HG02884 (cell line): ENCODE measurements at regions not wholly inside any gene's neighbourhood (a gene's known extent, or its start where the extent isn't known, plus 50 kb on each side); places are given as distances from the start of the nearest gene placed in this dataset.

Source experiments
- ATAC-seq: cut with Tn5 transposase; IDR thresholded peaks from one replicate; pipeline ENCODE4 v1.9.1; 2021; ENCODE audit warnings: mild to moderate bottlenecking, moderate library complexity; ENCODE audit not compliant: unreplicated experiment

GRCh38 chr5:171578829-171579491 lies 159.5 kb downstream of the FGF18 start:
- no peak for ATAC-seq

- no peak for ATAC-seq
These were observed 160.5 kb downstream of the FGF18 start for GRCh38 chr5:171579976-171580411.

GRCh38 chr5:171580502-171581265 lies 161.2 kb downstream of the FGF18 start:
- no peak for ATAC-seq

GRCh38 chr5:171581781-171582180 lies 162.3 kb downstream of the FGF18 start:
- no peak for ATAC-seq

- ATAC-seq: no peak
These were observed 163.4 kb downstream of the FGF18 start for GRCh38 chr5:171582849-171583248.

DNA sequence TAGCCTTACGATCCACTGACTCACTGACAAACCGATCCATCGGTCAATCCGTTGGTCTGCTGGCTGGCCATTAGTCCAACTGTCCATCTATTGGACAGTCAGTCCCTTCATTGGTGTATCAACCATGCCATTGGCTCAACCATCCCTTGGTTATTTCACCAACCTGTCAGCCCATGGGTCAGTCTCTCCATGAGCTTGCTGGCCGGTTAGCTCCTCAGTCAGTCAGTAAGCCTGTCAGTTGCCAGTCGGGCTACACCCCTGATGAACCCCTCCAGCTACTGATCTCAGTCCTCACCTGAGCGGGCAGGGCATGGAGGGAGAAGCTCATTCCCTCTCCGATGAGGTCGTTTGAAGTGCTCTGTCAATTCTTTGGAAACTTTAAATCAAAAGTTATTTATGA lies 166.5 kb downstream of the FGF18 start:
- ATAC-seq: no peak

GRCh38 chr5:171586436-171586835 lies 167.0 kb downstream of the FGF18 start:
- no peak for ATAC-seq

DNA sequence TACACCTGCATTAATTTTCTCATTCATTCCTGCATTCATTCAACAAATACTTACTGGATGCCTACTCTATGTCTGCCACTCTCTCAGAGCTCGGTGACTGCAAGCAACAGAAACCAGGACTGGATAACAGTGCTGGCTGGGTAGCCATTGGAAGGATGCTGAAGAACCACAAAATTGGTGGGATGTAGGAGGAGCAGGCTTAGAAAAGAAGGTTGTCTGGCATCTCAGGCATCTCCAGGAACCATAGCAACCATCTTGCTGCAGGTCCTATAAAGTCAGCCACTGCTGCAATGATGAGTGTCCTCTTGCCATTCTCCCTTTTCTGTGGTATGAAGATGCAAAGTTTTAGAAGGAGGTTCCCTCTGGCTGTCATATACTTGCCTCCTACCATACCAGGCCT lies 168.6 kb downstream of the FGF18 start:
- no peak for ATAC-seq

- no peak for ATAC-seq
These were observed 169.3 kb downstream of the FGF18 start for GRCh38 chr5:171588790-171589189.

DNA sequence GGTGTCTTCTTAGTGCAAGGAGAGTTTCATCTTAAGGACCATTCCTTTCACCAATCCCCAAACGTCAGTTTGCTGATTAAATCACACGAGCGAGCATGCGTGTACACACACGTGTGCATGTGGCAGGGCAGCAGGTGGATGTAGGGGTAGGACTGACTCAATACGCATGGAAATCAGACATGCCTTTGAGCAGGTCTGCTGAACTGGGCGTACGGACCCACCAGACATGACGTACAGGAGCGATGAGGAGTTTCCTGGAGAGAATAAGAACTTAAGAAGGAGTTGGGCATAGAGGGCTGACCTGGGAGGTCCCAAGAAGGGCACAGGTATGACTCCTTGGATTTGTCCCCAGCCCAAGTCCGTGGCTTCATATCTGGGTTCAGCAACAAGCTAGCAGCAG lies 170.0 kb downstream of the FGF18 start:
- no peak for ATAC-seq

DNA sequence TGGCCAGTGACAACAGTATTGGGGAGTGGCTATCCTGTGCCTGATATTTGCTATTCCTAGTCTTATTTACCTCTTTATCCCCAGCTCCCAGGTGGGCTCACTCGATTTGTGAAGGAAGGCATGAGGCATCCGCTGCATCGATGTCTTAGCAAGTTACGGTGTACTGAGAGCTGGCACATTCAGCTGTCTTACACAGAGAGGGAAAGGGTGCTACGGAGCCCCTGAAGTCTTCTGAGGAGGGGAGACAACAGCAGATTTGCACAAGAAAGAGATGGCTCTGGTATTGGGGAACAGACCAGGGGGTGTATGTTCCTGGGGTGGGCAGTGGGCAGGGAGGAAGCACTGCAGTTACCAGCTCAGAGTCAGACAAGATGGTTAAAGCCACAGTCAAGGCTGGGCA lies 172.6 kb downstream of the FGF18 start:
- ATAC-seq: no peak

DNA sequence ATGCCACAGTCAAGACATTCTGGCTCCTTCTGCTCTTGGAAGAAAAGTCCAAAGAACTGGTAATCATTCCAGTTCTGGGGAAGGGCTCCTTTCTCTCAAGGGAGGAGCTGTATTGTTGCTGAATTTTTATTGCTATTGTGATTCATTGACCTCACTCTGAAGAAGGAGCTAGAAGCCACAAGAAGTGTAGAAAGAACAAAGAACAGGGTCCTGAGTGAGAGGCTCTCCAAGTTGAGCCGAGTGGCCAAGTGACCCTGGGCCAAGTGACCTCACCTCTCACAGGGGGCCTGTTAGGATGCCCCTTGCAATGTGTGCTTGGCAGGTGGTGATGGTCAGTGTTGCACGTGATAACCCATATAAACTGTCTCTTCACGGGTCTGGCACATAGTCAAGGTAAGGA lies 173.3 kb downstream of the FGF18 start:
- ATAC-seq: no peak

DNA sequence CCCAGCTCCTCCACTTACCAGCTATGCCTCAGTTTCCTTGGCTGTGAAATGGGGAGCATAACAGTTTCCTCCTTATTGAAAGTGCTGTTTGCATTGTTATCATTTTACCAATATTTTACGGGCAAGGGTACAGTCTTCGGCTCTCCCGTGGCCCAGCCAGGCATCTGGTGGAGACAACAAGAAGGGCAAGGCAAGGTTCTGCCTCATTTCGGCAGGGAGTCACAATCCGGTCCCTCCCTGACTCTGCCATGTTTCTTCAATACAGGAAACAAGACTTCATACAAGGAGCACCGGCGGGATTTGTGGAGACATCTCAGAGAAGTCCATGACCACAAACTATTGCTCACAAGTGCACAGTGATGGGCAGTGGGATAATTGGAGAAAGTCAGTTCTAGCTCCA lies 174.0 kb downstream of the FGF18 start:
- ATAC-seq: no peak

DNA sequence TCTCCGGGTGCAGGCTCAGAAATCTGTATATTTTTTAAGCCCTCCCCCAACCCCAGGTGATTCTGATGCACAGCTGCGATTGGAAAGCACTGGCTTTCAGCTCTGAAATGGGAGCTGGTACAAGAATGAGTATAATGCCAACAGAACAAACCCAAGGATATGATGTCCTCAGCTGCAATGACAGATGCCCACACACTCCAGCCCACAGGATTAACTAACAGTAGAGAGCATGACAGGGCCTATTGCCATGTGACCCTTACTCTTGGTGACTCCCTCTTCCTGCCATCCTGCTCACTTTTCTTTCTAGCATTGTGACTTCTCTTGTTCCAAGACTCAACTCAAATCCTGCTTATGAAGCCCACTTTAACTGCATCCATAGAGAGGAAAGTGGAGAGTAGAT lies 174.5 kb downstream of the FGF18 start:
- no peak for ATAC-seq

DNA sequence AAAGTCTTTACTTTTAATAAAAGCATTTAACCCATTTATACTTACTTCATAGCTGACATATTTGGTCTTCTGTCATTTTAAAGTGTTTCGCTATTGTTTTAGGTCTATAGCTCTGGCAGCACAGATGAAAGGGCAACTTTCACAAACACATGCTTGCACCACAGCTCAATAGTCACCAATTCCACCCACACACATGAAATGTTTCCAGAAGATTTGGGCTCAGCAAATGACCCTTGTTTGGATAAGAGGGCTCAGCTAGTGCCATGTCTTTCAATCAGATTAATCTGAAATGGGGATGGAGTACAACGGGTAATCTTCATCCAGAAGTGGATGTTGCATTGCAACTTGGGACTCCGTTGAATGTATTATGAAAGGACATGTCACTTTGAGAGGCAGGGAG lies 176.0 kb downstream of the FGF18 start:
- no peak for ATAC-seq

DNA sequence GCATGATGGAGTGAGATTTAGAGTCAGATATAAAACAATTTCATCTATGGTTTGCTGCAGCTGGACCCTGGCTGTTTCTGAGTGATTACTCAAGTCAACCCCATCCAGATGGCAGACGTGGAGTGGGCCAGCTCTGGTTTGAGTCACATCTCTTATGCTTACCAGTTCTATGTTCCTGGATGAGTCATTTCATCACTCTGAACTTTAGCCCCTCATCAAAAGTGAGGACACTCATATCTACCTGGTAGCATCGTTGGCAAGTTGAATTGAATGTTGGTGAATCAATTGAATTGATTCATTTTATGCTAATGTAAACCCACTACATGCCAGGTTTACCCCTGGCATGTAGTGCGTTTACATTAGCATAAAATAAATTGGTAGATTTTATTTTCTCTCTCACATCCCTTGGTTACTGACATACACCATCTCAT lies 176.4 kb downstream of the FGF18 start:
- peak; percentile 79 for ATAC-seq

DNA sequence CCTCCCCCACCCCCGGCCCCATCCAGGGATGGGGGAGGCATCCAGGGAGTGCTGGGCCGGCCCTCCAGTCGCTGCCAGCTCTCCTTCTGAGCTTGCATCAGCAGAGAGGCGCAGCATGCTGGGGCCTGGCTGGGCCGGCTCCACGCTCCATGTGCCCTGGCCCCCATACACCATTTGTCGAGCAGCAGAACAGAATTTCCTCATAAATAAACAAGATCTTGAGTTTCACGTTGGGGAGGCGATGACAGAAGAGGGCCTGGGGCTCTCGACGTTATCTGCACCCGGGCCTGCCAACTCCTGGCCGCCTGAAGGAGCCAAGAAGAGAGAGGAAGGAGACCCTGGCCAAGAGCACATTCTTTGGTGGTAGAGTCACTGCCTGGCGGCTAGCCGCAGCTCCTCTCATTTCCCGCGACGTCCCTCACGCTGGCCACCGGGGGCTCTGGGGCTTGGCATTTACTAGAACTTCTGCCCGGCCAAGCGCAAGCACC lies 177.0 kb downstream of the FGF18 start:
- ATAC-seq: no peak

DNA sequence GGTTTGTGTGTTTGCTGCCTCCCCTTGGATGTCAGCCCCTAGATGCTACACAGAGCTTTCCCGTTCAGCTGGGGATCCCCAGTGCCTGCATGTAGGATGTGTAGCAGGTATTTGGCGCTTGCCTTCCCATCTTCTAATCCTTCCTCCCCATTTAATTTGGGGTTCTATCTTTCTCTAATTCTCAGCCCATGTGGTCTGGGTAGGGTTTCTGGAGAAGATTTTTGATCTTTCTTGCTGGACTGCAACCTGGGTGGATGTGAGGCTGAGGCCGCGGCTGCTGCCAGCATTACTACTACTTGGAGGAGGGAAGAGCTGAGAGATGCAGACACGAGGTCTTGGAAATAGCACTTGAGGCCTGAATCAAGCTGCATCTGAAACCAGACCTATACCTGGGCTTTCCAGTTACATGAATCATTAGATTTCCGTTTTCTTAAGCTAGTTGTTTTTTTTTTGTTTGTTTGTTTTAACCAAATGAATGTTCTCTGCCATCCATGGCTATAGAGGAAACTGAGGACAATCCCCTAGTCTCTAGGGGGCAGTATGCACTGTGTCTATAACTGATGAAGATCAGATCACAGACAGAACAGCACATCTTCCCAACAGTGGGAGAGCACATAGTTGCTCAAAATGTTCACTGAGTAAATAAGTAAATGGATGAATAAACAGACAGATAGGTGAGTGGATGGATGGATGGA lies 178.6 kb downstream of the FGF18 start:
- no peak for ATAC-seq

- ATAC-seq: no peak
These were observed 179.2 kb downstream of the FGF18 start for GRCh38 chr5:171598641-171599152.

GRCh38 chr5:171599411-171599810 lies 180.0 kb downstream of the FGF18 start:
- ATAC-seq: no peak

DNA sequence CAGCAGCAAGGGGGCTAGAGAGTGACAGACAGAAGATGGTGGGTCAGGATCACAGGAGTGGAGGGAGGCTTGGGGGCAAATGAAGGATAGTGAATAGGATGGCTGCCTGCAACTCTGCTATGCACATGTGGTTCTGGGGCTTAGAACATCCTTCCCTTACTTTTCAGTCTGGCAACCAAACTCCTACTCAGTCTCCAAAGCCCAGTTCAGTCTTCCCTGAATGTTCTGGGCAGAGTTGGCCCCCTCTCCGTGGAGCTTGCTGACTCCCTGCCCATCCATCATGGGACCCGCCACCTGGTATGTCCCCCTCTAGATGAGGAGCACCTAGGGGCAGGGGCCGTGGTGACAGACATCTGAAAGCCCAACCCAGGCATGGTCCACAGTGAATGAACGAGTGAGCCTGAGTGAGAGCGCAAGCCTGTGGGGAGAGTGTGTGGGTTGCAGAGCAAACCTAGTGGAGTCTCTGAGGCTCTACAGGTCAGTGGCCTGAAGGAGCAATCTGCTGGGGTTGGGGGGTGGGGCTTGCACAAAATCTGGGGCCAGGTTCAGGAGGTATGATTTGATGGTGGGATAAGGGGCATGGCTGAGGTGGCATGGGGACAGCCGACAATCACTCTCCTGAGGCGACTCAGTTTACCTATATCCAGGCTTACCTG lies 180.6 kb downstream of the FGF18 start:
- no peak for ATAC-seq
